Activated T-cell treated with anti-CD3 and anti-CD28 coated beads for 48 hours (primary cell): ENCODE measurements at regions not wholly inside any gene's neighbourhood (a gene's known extent, or its start where the extent isn't known, plus 50 kb on each side); places are given as distances from the start of the nearest gene placed in this dataset.
"Not testable (repeated sequence)": the region's sequence is repeated elsewhere in the genome, so short reads cannot be mapped to it uniquely, and the experiment has no call there.

Experiments
- DNase-seq: peaks from one replicate; pipeline ENCODE4 v3.0.0-alpha.2; 2020; ENCODE audit warnings: low read depth

GRCh38 chr1:187958207-187958606 lies 1129.5 kb downstream of the PLA2G4A start:
- DNase-seq, result no peak

- DNase-seq, result no peak
These were observed 1130.3 kb downstream of the PLA2G4A start for GRCh38 chr1:187959062-187959461.

- DNase-seq, result no peak
These were observed 1131.4 kb downstream of the PLA2G4A start for GRCh38 chr1:187960125-187960638.

GRCh38 chr1:187961895-187962294 lies 1133.1 kb downstream of the PLA2G4A start:
- DNase-seq, result no peak

GRCh38 chr1:187971851-187972250 lies 1143.1 kb downstream of the PLA2G4A start:
- no peak for DNase-seq

- DNase-seq, result no peak
These were observed 1148.5 kb downstream of the PLA2G4A start for GRCh38 chr1:187977298-187977697.

- DNase-seq, result no peak
These were observed 1156.6 kb downstream of the PLA2G4A start for GRCh38 chr1:187985145-187985896.

GRCh38 chr1:187985897-187986654 lies 1157.3 kb downstream of the PLA2G4A start:
- DNase-seq, result no peak

- DNase-seq, result no peak
These were observed 1158.6 kb downstream of the PLA2G4A start for GRCh38 chr1:187987236-187987776.

GRCh38 chr1:187991944-187992343 lies 1163.2 kb downstream of the PLA2G4A start:
- no peak for DNase-seq

GRCh38 chr1:187996780-187997179 lies 1168.0 kb downstream of the PLA2G4A start:
- no peak for DNase-seq

- DNase-seq, result no peak
These were observed 1171.2 kb downstream of the PLA2G4A start for GRCh38 chr1:187999973-188000372.

GRCh38 chr1:188003687-188004086 lies 1174.9 kb downstream of the PLA2G4A start:
- not testable (repeated sequence) for DNase-seq

GRCh38 chr1:188004849-188005248 lies 1176.1 kb downstream of the PLA2G4A start:
- no peak for DNase-seq

- DNase-seq, result no peak
These were observed 1177.6 kb downstream of the PLA2G4A start for GRCh38 chr1:188006354-188006753.

GRCh38 chr1:188013222-188013849 lies 1184.6 kb downstream of the PLA2G4A start:
- not testable (repeated sequence) for DNase-seq

GRCh38 chr1:188017921-188018320 lies 1189.2 kb downstream of the PLA2G4A start:
- DNase-seq, result no peak

GRCh38 chr1:188022661-188023060 lies 1193.9 kb downstream of the PLA2G4A start:
- DNase-seq, result no peak

- DNase-seq, result no peak
These were observed 1194.5 kb downstream of the PLA2G4A start for GRCh38 chr1:188023206-188023605.

GRCh38 chr1:188027613-188028012 lies 1198.9 kb downstream of the PLA2G4A start:
- no peak for DNase-seq

GRCh38 chr1:188037572-188037971 lies 1208.8 kb downstream of the PLA2G4A start:
- not testable (repeated sequence) for DNase-seq

- no peak for DNase-seq
These were observed 1214.9 kb downstream of the PLA2G4A start for GRCh38 chr1:188043536-188044245.
